HEK293 (cell line): ENCODE measurements at regions not wholly inside any gene's neighbourhood (a gene's known extent, or its start where the extent isn't known, plus 50 kb on each side); places are given as distances from the start of the nearest gene placed in this dataset.

Experiments used
- CTCF ChIA-PET: fragments of 350-600 bp; formaldehyde crosslinking; extraction: SDS; loops from one replicate; lab custom pipeline; 2021; ENCODE audit warnings: antibody characterized with exemption; lab: Yijun Ruan, JAX
- POLR2A ChIA-PET: fragments of 300-600 bp; formaldehyde crosslinking; extraction: SDS; loops from one replicate; lab custom pipeline; 2020; ENCODE audit warnings: antibody characterized with exemption, inconsistent platforms; lab: Yijun Ruan, JAX
- H3K27ac ChIP-seq: fragments of 200-500 bp; sonication (Bioruptor generic); 2 replicates; pipeline ENCODE4 v1.5.1; 2014; ENCODE audit warnings: low read depth, low read length, control low read depth, inconsistent platforms; ENCODE audit errors: extremely low read depth
- H3K36me3 ChIP-seq, 2 experiments: fragments of 200-500 bp in 1 of 2; sonication (Bioruptor generic) in 1 of 2; 1 replicate in 1 of 2; 2 replicates in 1 of 2; pipeline ENCODE4 v1.5.1; 2014 to 2017; ENCODE audit warnings: inconsistent platforms in 2 of 2, low read length in 2 of 2; ENCODE audit not compliant: control insufficient read depth in 2 of 2, insufficient read depth in 1 of 2
- H3K4me1 ChIP-seq: fragments of 200-500 bp; sonication (Bioruptor generic); 2 replicates; pipeline ENCODE4 v1.5.1; 2014; ENCODE audit warnings: mild to moderate bottlenecking, low read length, inconsistent platforms; ENCODE audit not compliant: control insufficient read depth, insufficient read depth
- H3K4me3 ChIP-seq: 2 replicates; pipeline ENCODE4 v1.5.1; 2011; ENCODE audit warnings: low read depth, mild to moderate bottlenecking, control low read depth, low read length, moderate library complexity
- H3K9me3 ChIP-seq: fragments of 200-500 bp; sonication (Bioruptor generic); 2 replicates; pipeline ENCODE4 v1.5.1; 2014; ENCODE audit warnings: low read depth, low read length, inconsistent platforms; ENCODE audit not compliant: control insufficient read depth, insufficient read depth
- BCL11A ChIP-seq: fragments of 450-650 bp; formaldehyde crosslinking; IDR thresholded peaks from 2 replicates; pipeline ENCODE4 v1.5.1; 2016; ENCODE audit warnings: low read depth, missing biosample characterization, missing genetic modification characterization
- GLI2 ChIP-seq: fragments of 450-650 bp; formaldehyde crosslinking; IDR thresholded peaks from 2 replicates; pipeline ENCODE4; 2017; ENCODE audit warnings: missing biosample characterization, missing genetic modification characterization, low read depth, borderline replicate concordance
- MYNN ChIP-seq: fragments of 450-650 bp; formaldehyde crosslinking; IDR thresholded peaks from 2 replicates; pipeline ENCODE4 v1.5.1; 2016; ENCODE audit warnings: missing biosample characterization, missing genetic modification characterization, borderline replicate concordance
- PRDM2 ChIP-seq: fragments of 450-650 bp; formaldehyde crosslinking; IDR thresholded peaks from 2 replicates; pipeline ENCODE4 v1.5.1; 2016; ENCODE audit warnings: missing biosample characterization, missing genetic modification characterization, borderline replicate concordance
- PRDM4 ChIP-seq: fragments of 450-650 bp; formaldehyde crosslinking; IDR thresholded peaks from 2 replicates; pipeline ENCODE4 v1.5.1; 2017; ENCODE audit warnings: missing biosample characterization, missing genetic modification characterization
- RBAK ChIP-seq: fragments of 450-650 bp; formaldehyde crosslinking; IDR thresholded peaks from 2 replicates; pipeline ENCODE4 v1.5.1; 2016; ENCODE audit warnings: missing biosample characterization, missing genetic modification characterization
- SCRT2 ChIP-seq: fragments of 450-650 bp; formaldehyde crosslinking; IDR thresholded peaks from 2 replicates; pipeline ENCODE4 v1.5.1; 2016; ENCODE audit warnings: missing biosample characterization, missing genetic modification characterization
- ZBTB21 ChIP-seq: fragments of 450-650 bp; formaldehyde crosslinking; IDR thresholded peaks from 2 replicates; pipeline ENCODE4 v1.5.1; 2017; ENCODE audit warnings: missing biosample characterization, missing genetic modification characterization
- ZBTB48 ChIP-seq: fragments of 450-650 bp; formaldehyde crosslinking; IDR thresholded peaks from 2 replicates; pipeline ENCODE4 v1.5.1; 2016; ENCODE audit warnings: missing biosample characterization, missing genetic modification characterization
- ZFP3 ChIP-seq: fragments of 450-650 bp; formaldehyde crosslinking; IDR thresholded peaks from 2 replicates; pipeline ENCODE4 v1.5.1; 2016; ENCODE audit warnings: low read depth, missing biosample characterization, missing genetic modification characterization
- ZNF16 ChIP-seq: fragments of 450-650 bp; formaldehyde crosslinking; IDR thresholded peaks from 2 replicates; pipeline ENCODE4 v1.5.1; 2016; ENCODE audit warnings: low read depth, missing biosample characterization, missing genetic modification characterization
- ZNF184 ChIP-seq: fragments of 450-650 bp; IDR thresholded peaks from 2 replicates; pipeline ENCODE4 v1.5.1; 2018; ENCODE audit warnings: missing biosample characterization, mild to moderate bottlenecking, missing genetic modification characterization
- ZNF423 ChIP-seq: fragments of 450-650 bp; formaldehyde crosslinking; IDR thresholded peaks from 2 replicates; pipeline ENCODE4 v1.5.1; 2016; ENCODE audit warnings: missing biosample characterization, missing genetic modification characterization
- ZNF48 ChIP-seq: fragments of 450-650 bp; formaldehyde crosslinking; IDR thresholded peaks from 2 replicates; pipeline ENCODE4 v1.5.1; 2016; ENCODE audit warnings: missing biosample characterization, missing genetic modification characterization
- ZNF488 ChIP-seq: fragments of 450-650 bp; formaldehyde crosslinking; IDR thresholded peaks from 2 replicates; pipeline ENCODE4 v1.5.1; 2016; ENCODE audit warnings: missing biosample characterization, missing genetic modification characterization
- ZNF513 ChIP-seq: fragments of 450-650 bp; IDR thresholded peaks from 2 replicates; pipeline ENCODE4 v1.5.1; 2018; ENCODE audit warnings: missing biosample characterization, missing genetic modification characterization
- ZNF571 ChIP-seq: fragments of 450-650 bp; formaldehyde crosslinking; IDR thresholded peaks from 2 replicates; pipeline ENCODE4 v1.5.0; 2017; ENCODE audit warnings: missing biosample characterization, missing genetic modification characterization
- ZNF660 ChIP-seq: fragments of 450-650 bp; IDR thresholded peaks from 2 replicates; pipeline ENCODE4 v1.5.1; 2018; ENCODE audit warnings: missing biosample characterization, mild to moderate bottlenecking, missing genetic modification characterization
- ZNF707 ChIP-seq: fragments of 450-650 bp; formaldehyde crosslinking; IDR thresholded peaks from 2 replicates; pipeline ENCODE4 v1.5.1; 2016; ENCODE audit warnings: missing biosample characterization, missing genetic modification characterization
- ZNF837 ChIP-seq: fragments of 450-650 bp; formaldehyde crosslinking; IDR thresholded peaks from 2 replicates; pipeline ENCODE4 v1.5.1; 2016; ENCODE audit warnings: missing biosample characterization, missing genetic modification characterization

- no peak for TF ChIP-seq BCL11A (tag by site-specific recombination)
- TF ChIP-seq ZBTB48 = no peak
- TF ChIP-seq ZNF513 (tag by site-specific recombination) = no peak
These were observed 195.6 kb downstream of the ZNF326 start (continued) for GRCh38 chr1:90190523-90190922.

- H3K9me3 ChIP-seq = no peaks in the 10 kb centered on the region
- TF ChIP-seq RBAK (tag by site-specific recombination) (no peak), ZNF488 (tag by site-specific recombination) (no peak), ZNF707 (tag by site-specific recombination) (no peak), ZNF48 (no peak), ZNF184 (tag by site-specific recombination) (no peak), SCRT2 (0 out of 2 replicates have a peak, but pooled peaks have one; percentile 17)
- no peak overlapping the region for H3K4me3 ChIP-seq
- H3K27ac ChIP-seq = no peak overlapping the region
- POLR2A ChIA-PET = no interaction called here
- CTCF ChIA-PET = no interaction called here
- H3K36me3 ChIP-seq = no peaks in the 10 kb centered on the region
- H3K4me1 ChIP-seq = no peaks in the 10 kb centered on the region
These were observed 195.0 kb downstream of the ZNF326 start for GRCh38 chr1:90189889-90190288.

- TF ChIP-seq ZFP3 (tag by site-specific recombination) = no peak
These were observed 192.3 kb downstream of the ZNF326 start for GRCh38 chr1:90187323-90187585.

GRCh38 chr1:90186506-90187322 lies 191.8 kb downstream of the ZNF326 start:
- no peaks in the 10 kb centered on the region for H3K4me1 ChIP-seq
- no peaks in the 10 kb centered on the region for H3K36me3 ChIP-seq
- ChIA-PET CTCF (no interaction called here), POLR2A (no interaction called here)
- H3K27ac ChIP-seq = no peak overlapping the region
- H3K9me3 ChIP-seq = no peaks in the 10 kb centered on the region
- H3K4me3 ChIP-seq = no peak overlapping the region
- no peak for TF ChIP-seq ZFP3 (tag by site-specific recombination)
- TF ChIP-seq PRDM2 = no peak
- no peak for TF ChIP-seq MYNN (tag by site-specific recombination)
- TF ChIP-seq ZNF16 (tag by site-specific recombination) = no peak
- no peak for TF ChIP-seq ZNF837
- no peak for TF ChIP-seq ZNF571 (tag by site-specific recombination)
- no peak for TF ChIP-seq PRDM4 (tag by site-specific recombination)
- TF ChIP-seq ZBTB21 (tag by site-specific recombination) = no peak
- TF ChIP-seq GLI2 (tag by site-specific recombination) = no peak
- no peak for TF ChIP-seq ZNF423
- TF ChIP-seq ZNF660 = no peak

More at GRCh38 chr1:90187323-90187585, 192.3 kb downstream of the ZNF326 start:
- POLR2A ChIA-PET = no interaction called here
- Histone ChIP-seq H3K9me3 (no peaks in the 10 kb centered on the region), H3K27ac (no peak overlapping the region), H3K4me1 (no peaks in the 10 kb centered on the region), H3K4me3 (no peak overlapping the region), H3K36me3 (no peaks in the 10 kb centered on the region)
- CTCF ChIA-PET = no interaction called here
